SU-DHL-6 (cell line): ENCODE measurements at regions not wholly inside any gene's neighbourhood (a gene's known extent, or its start where the extent isn't known, plus 50 kb on each side); places are given as distances from the start of the nearest gene placed in this dataset.

Experiments used
- CTCF ChIP-seq: fragments of 200-600 bp; sonication (generic); IDR thresholded peaks from one replicate; pipeline ENCODE4 v1.5.1; 2017; ENCODE audit warnings: antibody characterized with exemption, mild to moderate bottlenecking, low read length, moderate library complexity; ENCODE audit not compliant: insufficient read depth, poor library complexity, severe bottlenecking
- EZH2phosphoT487 ChIP-seq: fragments of 200-600 bp; sonication (generic), shearing (Covaris generic); conservative IDR thresholded peaks from 2 replicates; pipeline ENCODE4 v1.6.1; 2018; ENCODE audit warnings: mild to moderate bottlenecking, antibody characterized with exemption, low read length, moderate library complexity, mixed read lengths

- TF ChIP-seq CTCF (no peak), EZH2phosphoT487 (no peak)
Observed at GRCh38 chr3:135581806-135582205, 383.7 kb upstream of the PPP2R3A start.
